K562 (cell line): ENCODE measurements at regions not wholly inside any gene's neighbourhood (a gene's known extent, or its start where the extent isn't known, plus 50 kb on each side); places are given as distances from the start of the nearest gene placed in this dataset.
"Not testable (repeated sequence)": the region's sequence is repeated elsewhere in the genome, so short reads cannot be mapped to it uniquely, and the experiment has no call there.

Experiments
- CTCF ChIP-seq, 3 experiments: IDR thresholded peaks in 2 of 3; conservative IDR thresholded peaks in 1 of 3; 2 replicates each; pipeline ENCODE4 v1.5.1; 2011 to 2012; ENCODE audit warnings: low read length in 3 of 3, mild to moderate bottlenecking in 3 of 3, control low read depth in 2 of 3, improper control_type of control experiment in 1 of 3, inconsistent platforms in 1 of 3, low read depth in 1 of 3, mixed read lengths in 1 of 3, moderate library complexity in 1 of 3; ENCODE audit not compliant: insufficient read depth in 2 of 3
- JUND ChIP-seq, 2 experiments: IDR thresholded peaks; 2 replicates in 1 of 2; 3 replicates in 1 of 2; pipeline ENCODE4 v1.6.1; 2011; ENCODE audit warnings: borderline replicate concordance in 2 of 2, low read depth in 2 of 2, low read length in 2 of 2, improper control_type of control experiment in 1 of 2, missing biosample characterization in 1 of 2, missing genetic modification characterization in 1 of 2, missing genetic modification reagents in 1 of 2
- MXI1 ChIP-seq: IDR thresholded peaks from 2 replicates; pipeline ENCODE4 v1.6.1; 2011; ENCODE audit warnings: low read depth, mild to moderate bottlenecking, improper control_type of control experiment, low read length
- PCBP1 ChIP-seq: fragments of 200-400 bp; formaldehyde crosslinking; IDR thresholded peaks from 2 replicates; pipeline ENCODE4 v1.6.1; 2018; ENCODE audit warnings: mild to moderate bottlenecking, low read depth, low read length; ENCODE audit not compliant: poor library complexity, severe bottlenecking
- PHF20 ChIP-seq: fragments of 450-650 bp; IDR thresholded peaks from 2 replicates; pipeline ENCODE4 v1.6.1; 2018; ENCODE audit not compliant: partially characterized antibody
- RBM17 ChIP-seq: fragments of 200-400 bp; formaldehyde crosslinking; IDR thresholded peaks from 2 replicates; pipeline ENCODE4 v1.6.1; 2017; ENCODE audit warnings: low read depth, mild to moderate bottlenecking, low read length, borderline replicate concordance
- RBM39 ChIP-seq: fragments of 200-400 bp; formaldehyde crosslinking; optimal IDR thresholded peaks from 2 replicates; pipeline ENCODE3; 2018; ENCODE audit warnings: low read depth, low read length
- RCOR1 ChIP-seq, 2 experiments: IDR thresholded peaks; 2 replicates each; pipeline ENCODE4 v1.6.1; 2012; ENCODE audit warnings: low read depth in 2 of 2, low read length in 2 of 2, borderline replicate concordance in 1 of 2, improper control_type of control experiment in 1 of 2
- ZC3H4 ChIP-seq: sonication (generic); formaldehyde crosslinking; IDR thresholded peaks from 2 replicates; pipeline ENCODE4 v1.9.0; 2021; ENCODE audit warnings: missing genetic modification reagents, borderline replicate concordance

DNA sequence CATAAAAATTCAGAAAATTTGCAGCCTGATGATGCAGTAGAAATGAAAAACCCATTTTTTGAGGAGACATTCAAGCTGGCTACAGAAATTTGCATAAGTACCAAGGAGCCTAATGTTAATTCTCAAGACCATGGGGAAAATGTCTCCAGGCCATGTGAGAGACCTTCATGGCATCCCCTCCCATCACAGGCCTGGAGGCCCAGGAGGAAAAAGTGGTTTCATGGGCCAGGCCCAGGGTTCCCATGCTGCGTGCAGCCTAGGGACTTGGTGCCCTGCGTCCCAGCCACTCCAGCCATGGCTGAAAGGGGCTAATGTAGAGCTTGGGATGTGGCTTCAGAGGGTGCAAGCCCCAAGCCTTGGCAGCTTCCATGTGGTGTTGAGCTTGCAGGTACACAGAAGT lies 55.3 kb upstream of the FRMPD4 start:
- not testable (repeated sequence) for TF ChIP-seq ZC3H4 (CRISPR knock-in tag); RCOR1 (IDR thresholded peaks at IDR 0.05; ENCODE audit: borderline replicate concordance in 1 of 2, low read depth in 2 of 2, low read length in 2 of 2); RBM17; CTCF (IDR thresholded peaks at IDR 0.05 in 2 of 3, conservative IDR thresholded peaks at IDR 0.05 in 1 of 3; ENCODE audit: insufficient read depth in 2 of 3, low read depth in 1 of 3, low read length in 3 of 3); MXI1; RBM39; PHF20; JUND (IDR thresholded peaks at IDR 0.05; ENCODE audit: borderline replicate concordance, low read depth, low read length); JUND (tag; IDR thresholded peaks at IDR 0.05; ENCODE audit: borderline replicate concordance, low read depth, low read length); PCBP1
